Fibroblast of mammary gland (primary cell): ENCODE measurements at regions not wholly inside any gene's neighbourhood (a gene's known extent, or its start where the extent isn't known, plus 50 kb on each side); places are given as distances from the start of the nearest gene placed in this dataset.

Source experiments
- DNase-seq: peaks from one replicate; pipeline ENCODE4 v3.0.0-alpha.2; 2010; ENCODE audit warnings: low read depth
- H3K4me3 ChIP-seq: 2 replicates; pipeline ENCODE4 v1.5.1; 2011; ENCODE audit warnings: low read depth, mild to moderate bottlenecking, low read length, moderate library complexity; ENCODE audit not compliant: control insufficient read depth
- TF ChIP-seq, protein P1 (sequence below): conservative IDR thresholded peaks from 2 replicates; pipeline ENCODE4 v1.5.1; 2011; ENCODE audit warnings: low read depth, low read length, inconsistent platforms; ENCODE audit not compliant: control insufficient read depth, insufficient read depth

GRCh38 chr3:194817936-194818335, 132.3 kb downstream of the FAM43A start:
- TF ChIP-seq, protein P1, sequence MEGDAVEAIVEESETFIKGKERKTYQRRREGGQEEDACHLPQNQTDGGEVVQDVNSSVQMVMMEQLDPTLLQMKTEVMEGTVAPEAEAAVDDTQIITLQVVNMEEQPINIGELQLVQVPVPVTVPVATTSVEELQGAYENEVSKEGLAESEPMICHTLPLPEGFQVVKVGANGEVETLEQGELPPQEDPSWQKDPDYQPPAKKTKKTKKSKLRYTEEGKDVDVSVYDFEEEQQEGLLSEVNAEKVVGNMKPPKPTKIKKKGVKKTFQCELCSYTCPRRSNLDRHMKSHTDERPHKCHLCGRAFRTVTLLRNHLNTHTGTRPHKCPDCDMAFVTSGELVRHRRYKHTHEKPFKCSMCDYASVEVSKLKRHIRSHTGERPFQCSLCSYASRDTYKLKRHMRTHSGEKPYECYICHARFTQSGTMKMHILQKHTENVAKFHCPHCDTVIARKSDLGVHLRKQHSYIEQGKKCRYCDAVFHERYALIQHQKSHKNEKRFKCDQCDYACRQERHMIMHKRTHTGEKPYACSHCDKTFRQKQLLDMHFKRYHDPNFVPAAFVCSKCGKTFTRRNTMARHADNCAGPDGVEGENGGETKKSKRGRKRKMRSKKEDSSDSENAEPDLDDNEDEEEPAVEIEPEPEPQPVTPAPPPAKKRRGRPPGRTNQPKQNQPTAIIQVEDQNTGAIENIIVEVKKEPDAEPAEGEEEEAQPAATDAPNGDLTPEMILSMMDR = no peak
- no peak overlapping the region for H3K4me3 ChIP-seq
- DNase-seq = no peak

DNA sequence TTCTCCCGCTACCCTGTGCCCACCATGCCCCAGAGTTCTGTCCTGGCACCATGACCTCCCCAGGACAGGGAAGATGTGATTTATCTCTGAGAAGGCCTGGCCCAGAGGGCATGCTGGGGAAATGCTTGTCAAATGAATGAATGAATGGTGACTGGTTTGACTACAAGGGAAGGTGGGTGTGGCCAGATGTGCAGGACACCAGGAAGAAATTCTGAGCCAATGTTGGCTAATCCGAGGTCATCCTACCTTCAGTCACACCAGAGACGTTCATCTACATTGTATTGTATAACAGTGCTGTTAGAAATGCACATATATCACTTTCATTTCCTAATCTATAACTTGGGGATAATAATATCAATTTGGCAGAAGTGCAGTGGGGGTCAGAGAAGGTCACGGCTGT, 138.4 kb downstream of the FAM43A start:
- TF ChIP-seq, protein P1 = no peak
- no peak overlapping the region for H3K4me3 ChIP-seq
- DNase-seq = no peak

GRCh38 chr3:194824701-194825111, 139.0 kb downstream of the FAM43A start:
- TF ChIP-seq, protein P1 = no peak
- peak; percentile 87 for DNase-seq
- H3K4me3 ChIP-seq = no peak overlapping the region

GRCh38 chr3:194826594-194826993, 140.9 kb downstream of the FAM43A start:
- TF ChIP-seq, protein P1 = no peak
- no peak for DNase-seq
- no peak overlapping the region for H3K4me3 ChIP-seq

DNA sequence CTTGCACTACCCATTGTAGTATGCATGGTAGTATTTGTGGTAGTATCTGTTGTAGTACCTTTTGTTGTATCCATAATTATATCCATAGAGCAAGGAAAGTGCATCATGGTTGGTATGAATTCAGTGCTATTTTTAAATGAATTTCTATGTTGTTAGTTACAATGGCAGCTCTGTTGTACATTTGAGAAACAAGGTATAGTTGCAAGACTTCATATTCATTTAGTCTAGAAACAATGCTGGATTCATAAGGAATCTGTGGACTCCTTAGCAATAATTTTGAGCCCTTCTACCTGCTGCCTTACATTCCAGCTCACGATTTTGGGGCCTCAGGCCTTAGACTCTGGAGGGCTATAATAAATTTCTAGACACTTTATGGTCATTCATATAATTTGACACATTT, 141.8 kb downstream of the FAM43A start:
- DNase-seq = no peak
- TF ChIP-seq, protein P1 = no peak
- H3K4me3 ChIP-seq = no peak overlapping the region

DNA sequence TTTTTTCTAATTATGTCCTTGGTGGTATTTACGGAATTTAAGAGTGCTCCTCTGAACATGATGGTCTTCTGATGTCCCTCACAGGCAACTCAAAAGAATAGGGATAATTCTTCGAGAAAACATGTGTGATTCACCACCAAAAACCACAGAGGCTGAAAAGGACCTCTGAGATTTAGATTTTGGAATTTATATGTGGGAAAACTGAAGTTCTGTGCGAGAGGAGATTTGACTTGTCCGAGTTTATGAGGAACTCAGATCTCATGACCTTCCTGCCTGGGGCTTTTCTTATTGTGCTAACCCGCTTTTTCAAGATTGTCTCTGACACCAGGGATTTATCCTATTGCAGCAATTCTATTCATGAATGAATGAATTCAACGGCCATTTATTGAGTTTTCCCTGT, 142.4 kb downstream of the FAM43A start:
- peak; percentile 44 for DNase-seq
- TF ChIP-seq, protein P1 = no peak
- H3K4me3 ChIP-seq = no peak overlapping the region

- TF ChIP-seq, protein P1 = no peak
- DNase-seq = no peak
- H3K4me3 ChIP-seq = no peak overlapping the region
Measured at GRCh38 chr3:194828926-194829325, 143.2 kb downstream of the FAM43A start.
